ENCODE measurements at regions not wholly inside any gene's neighbourhood (a gene's known extent, or its start where the extent isn't known, plus 50 kb on each side); places are given as distances from the start of the nearest gene placed in this dataset.

- TF ChIP-seq CTCF (IDR thresholded peaks at IDR 0.05): no peak
- TF ChIP-seq POLR2AphosphoS5 (IDR thresholded peaks at IDR 0.05): no peak
These were observed 93.2 kb upstream of the ADAMTS2 start for GRCh38 chr5:179438461-179438860.

All from upper lobe of left lung (tissue), 4 donors.